ENCODE measurements at regions not wholly inside any gene's neighbourhood (a gene's known extent, or its start where the extent isn't known, plus 50 kb on each side); places are given as distances from the start of the nearest gene placed in this dataset.
A peak's percentile ranks its signal among the peaks of the same experiment; 100 is the strongest.

- no peak overlapping the region for H3K4me3 ChIP-seq (ENCODE audit: extremely low read depth in 1 of 4, insufficient read depth in 2 of 4, low read depth in 3 of 4, low read length in 4 of 4)
- no peak overlapping the region for H3K18ac ChIP-seq (ENCODE audit: extremely low read depth, low read length)
- no peak for TF ChIP-seq HDAC6 (IDR thresholded peaks at IDR 0.05; ENCODE audit: low read depth, low read length)
- TF ChIP-seq PHF8 (conservative IDR thresholded peaks at IDR 0.05; ENCODE audit: low read depth, low read length), result no peak
- no peak for TF ChIP-seq CBX5 (IDR thresholded peaks at IDR 0.05; ENCODE audit: low read depth, low read length)
- TF ChIP-seq MAX (IDR thresholded peaks at IDR 0.05), result no peak
- TF ChIP-seq ASH2L (IDR thresholded peaks at IDR 0.05; ENCODE audit: low read length), result no peak
- TF ChIP-seq KDM1A (IDR thresholded peaks at IDR 0.05; ENCODE audit: borderline replicate concordance, low read length), result no peak
- no peak for TF ChIP-seq POLR2AphosphoS5 (IDR thresholded peaks at IDR 0.05; ENCODE audit: low read depth, low read length)
- TF ChIP-seq RFX5 (IDR thresholded peaks at IDR 0.05; ENCODE audit: borderline replicate concordance, low read depth, low read length), result no peak
- TF ChIP-seq CHD2 (IDR thresholded peaks at IDR 0.05; ENCODE audit: low read length), result no peak
- no peak for TF ChIP-seq BACH1 (IDR thresholded peaks at IDR 0.05; ENCODE audit: low read length)
- no peak for TF ChIP-seq SIX5 (IDR thresholded peaks at IDR 0.05; ENCODE audit: low read depth, low read length)
- TF ChIP-seq POLR2A (IDR thresholded peaks at IDR 0.05; ENCODE audit: control extremely low read depth in 1 of 2, low read depth in 2 of 2, low read length in 2 of 2), result no peak
- no peak for TF ChIP-seq GABPA (IDR thresholded peaks at IDR 0.05; ENCODE audit: borderline replicate concordance, insufficient read depth, low read length)
- TF ChIP-seq JUN (IDR thresholded peaks at IDR 0.05; ENCODE audit: low read depth, low read length), result no peak
- no peak overlapping the region for H4K8ac ChIP-seq (ENCODE audit: extremely low read depth, insufficient read depth, low read length)
- no peaks in the 10 kb centered on the region for H3K79me1 ChIP-seq (ENCODE audit: low read depth, low read length)
- H3K4me1 ChIP-seq (replicated peaks in 1 of 4; ENCODE audit: control insufficient read depth in 3 of 4, insufficient read depth in 4 of 4, low read length in 3 of 4), result peaks cover 0 to 2% (median 0%) of the 10 kb centered on the region in 4 experiments; a peak in 1 of 7 replicates
- FAIRE-seq (no peak), DNase-seq (ENCODE audit: low read depth in 1 of 2, low spot score in 2 of 2) (no peak)
- H4K5ac ChIP-seq (ENCODE audit: insufficient read length, low read depth, low read length), result no peak overlapping the region
- H2BK15ac ChIP-seq (ENCODE audit: low read length), result peak overlapping the region; percentile 22; the same call in 1 of the 2 replicates
- no peak overlapping the region for H3K23ac ChIP-seq (ENCODE audit: insufficient read length)
- H3K27ac ChIP-seq (ENCODE audit: low read depth, low read length), result no peak overlapping the region
- H3K4ac ChIP-seq (replicated peaks; ENCODE audit: insufficient read length, low read depth, low read length), result no peak overlapping the region
- H3K23me2 ChIP-seq (ENCODE audit: low read depth, low read length), result no peaks in the 10 kb centered on the region
- CTCF ChIA-PET (ENCODE audit: partially characterized antibody), result interaction anchor here (0.9 to 1.8 kb wide), 5 partner anchors 9 to 243 kb away, joined by 3 to 4 read pairs (median 3); no protein-coding TSS in a partner anchor
- no peaks in the 10 kb centered on the region for H3K27me3 ChIP-seq (replicated peaks in 1 of 4; ENCODE audit: control insufficient read depth in 3 of 4, extremely low read depth in 1 of 4, insufficient read depth in 3 of 4, low read length in 3 of 4)
- no peak overlapping the region for H2AK5ac ChIP-seq (ENCODE audit: low read depth, low read length)
- H3K4me2 ChIP-seq (ENCODE audit: insufficient read depth in 1 of 2, low read depth in 2 of 2, low read length in 2 of 2), result no peak overlapping the region
- H2AFZ ChIP-seq (ENCODE audit: low read length), result no peak overlapping the region
- no peaks in the 10 kb centered on the region for H3K36me3 ChIP-seq (ENCODE audit: control insufficient read depth in 2 of 4, insufficient read depth in 4 of 4, low read length in 3 of 4)
- H4K91ac ChIP-seq (replicated peaks; ENCODE audit: insufficient read length, low read length), result no peak overlapping the region
- H3K79me2 ChIP-seq (ENCODE audit: control insufficient read depth in 1 of 2, insufficient read depth in 2 of 2, low read length in 2 of 2), result no peaks in the 10 kb centered on the region
- no peak overlapping the region for H2BK5ac ChIP-seq (ENCODE audit: low read depth, low read length)
- no peak overlapping the region; a peak in 1 of 7 replicates for H3K9ac ChIP-seq (replicated peaks in 1 of 4; ENCODE audit: extremely low read depth in 1 of 4, low read depth in 3 of 4, low read length in 3 of 4)
- H3K56ac ChIP-seq (replicated peaks; ENCODE audit: insufficient read length, low read depth, low read length), result no peak overlapping the region
- POLR2A ChIA-PET (ENCODE audit: partially characterized antibody), result no interaction called here
- no peaks in the 10 kb centered on the region for H4K20me1 ChIP-seq (replicated peaks in 1 of 2; ENCODE audit: control insufficient read depth in 1 of 2, insufficient read depth in 2 of 2, low read length in 2 of 2)
- H2BK120ac ChIP-seq (replicated peaks; ENCODE audit: low read depth, low read length), result no peak overlapping the region
- no peak overlapping the region for H3K14ac ChIP-seq (ENCODE audit: insufficient read length)
- H3K9me3 ChIP-seq (ENCODE audit: insufficient read depth in 2 of 2, low read depth in 1 of 2, low read length in 1 of 2), result no peaks in the 10 kb centered on the region
- no peak overlapping the region for H2BK20ac ChIP-seq (ENCODE audit: low read length)
- H2BK12ac ChIP-seq (ENCODE audit: low read depth, low read length), result no peak overlapping the region
These were observed 94.3 kb downstream of the C17orf67 start for GRCh38 chr17:56739376-56739775.
